Activated gamma-delta T cell (primary cell): ENCODE measurements at regions not wholly inside any gene's neighbourhood (a gene's known extent, or its start where the extent isn't known, plus 50 kb on each side); places are given as distances from the start of the nearest gene placed in this dataset.
"Not testable (repeated sequence)": the region's sequence is repeated elsewhere in the genome, so short reads cannot be mapped to it uniquely, and the experiment has no call there.

Experiments
- DNase-seq: peaks from one replicate; lab custom pipeline; 2025; lab: John Stamatoyannopoulos, UW

DNA sequence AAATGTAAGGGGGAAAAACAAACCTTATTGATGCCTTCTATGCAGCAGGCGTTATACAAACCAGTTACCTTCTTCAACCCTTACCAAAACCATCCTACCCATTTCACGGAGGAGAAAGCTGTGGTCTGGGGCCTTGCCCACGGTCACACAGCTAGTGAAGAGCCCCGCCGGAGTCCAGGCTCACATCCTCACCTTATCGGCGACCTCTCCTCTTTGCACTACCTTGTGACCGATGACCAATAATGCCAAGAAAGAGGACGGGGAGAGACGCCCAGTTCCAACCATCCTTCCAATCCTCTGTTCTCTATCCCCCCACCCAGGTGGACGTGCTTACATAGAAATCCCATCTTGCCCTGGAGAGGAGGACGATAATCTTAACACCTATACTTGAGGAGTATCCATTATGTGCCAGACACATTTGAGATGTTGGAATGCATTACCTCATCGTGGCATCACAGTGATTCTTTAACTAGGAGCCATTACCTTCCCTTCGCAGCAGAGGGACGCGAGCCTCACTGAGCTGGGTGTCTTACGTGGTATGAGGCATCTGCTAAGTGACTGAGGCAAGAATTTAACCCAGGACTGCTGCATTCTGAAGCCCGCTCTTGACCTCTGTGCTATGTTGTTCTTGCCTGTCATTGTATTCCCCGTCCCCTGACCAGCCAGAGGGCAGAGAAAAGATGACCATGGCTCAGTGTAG, 253.7 kb upstream of the B3GAT1 start:
- DNase-seq = no peak

DNA sequence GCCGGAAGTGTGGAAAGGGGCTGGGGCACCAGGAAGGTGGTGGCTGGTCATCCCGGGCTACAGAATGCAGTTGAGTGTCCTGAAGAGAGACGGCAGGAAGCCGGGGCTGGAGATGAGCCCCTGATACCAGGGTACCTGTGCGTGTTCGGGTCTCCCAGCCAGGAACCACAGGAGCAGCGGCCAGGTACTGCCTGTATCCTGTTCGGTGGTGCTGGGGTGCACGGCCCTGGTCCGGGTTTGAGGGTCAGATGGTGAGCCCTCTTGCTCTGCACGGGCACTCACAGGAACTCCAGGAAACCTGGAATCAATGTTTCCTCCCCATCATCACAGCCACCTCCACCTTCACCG, 253.1 kb upstream of the B3GAT1 start:
- DNase-seq = no peak

DNA sequence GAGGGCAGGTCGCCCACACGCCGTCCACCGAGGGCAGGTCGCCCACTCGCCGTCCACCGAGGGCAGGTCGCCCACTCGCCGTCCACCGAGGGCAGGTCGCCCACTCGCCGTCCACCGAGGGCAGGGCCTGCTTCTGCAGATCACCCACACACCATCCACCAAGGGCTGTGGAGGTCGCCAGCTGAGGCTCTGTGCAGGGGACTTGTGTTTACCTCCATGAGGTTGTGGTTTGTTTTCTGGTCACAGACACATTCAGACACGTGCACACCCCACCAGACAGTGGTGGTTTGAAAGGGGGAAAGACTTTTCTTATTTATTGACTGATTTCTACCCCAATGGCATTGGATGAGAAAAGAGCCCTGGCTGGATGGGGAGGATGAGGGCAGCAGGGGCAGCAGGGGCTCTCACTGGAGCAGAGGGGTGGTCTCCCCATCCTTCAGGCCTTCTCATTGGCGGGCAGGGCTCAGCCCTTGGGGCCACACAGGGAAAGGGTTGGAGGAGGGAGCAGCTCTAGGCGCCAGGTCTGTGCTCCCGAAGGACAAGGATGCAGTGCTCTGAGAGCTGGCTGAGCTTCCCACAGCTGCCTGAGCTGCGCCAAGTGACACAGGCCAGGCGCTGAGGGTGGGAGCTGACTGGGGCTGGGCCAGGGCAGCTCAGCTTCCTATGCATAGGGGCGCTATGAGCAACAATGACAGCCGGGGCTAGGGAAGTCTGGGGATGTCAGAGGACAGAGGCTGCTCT, 252.6 kb upstream of the B3GAT1 start:
- no peak for DNase-seq

DNA sequence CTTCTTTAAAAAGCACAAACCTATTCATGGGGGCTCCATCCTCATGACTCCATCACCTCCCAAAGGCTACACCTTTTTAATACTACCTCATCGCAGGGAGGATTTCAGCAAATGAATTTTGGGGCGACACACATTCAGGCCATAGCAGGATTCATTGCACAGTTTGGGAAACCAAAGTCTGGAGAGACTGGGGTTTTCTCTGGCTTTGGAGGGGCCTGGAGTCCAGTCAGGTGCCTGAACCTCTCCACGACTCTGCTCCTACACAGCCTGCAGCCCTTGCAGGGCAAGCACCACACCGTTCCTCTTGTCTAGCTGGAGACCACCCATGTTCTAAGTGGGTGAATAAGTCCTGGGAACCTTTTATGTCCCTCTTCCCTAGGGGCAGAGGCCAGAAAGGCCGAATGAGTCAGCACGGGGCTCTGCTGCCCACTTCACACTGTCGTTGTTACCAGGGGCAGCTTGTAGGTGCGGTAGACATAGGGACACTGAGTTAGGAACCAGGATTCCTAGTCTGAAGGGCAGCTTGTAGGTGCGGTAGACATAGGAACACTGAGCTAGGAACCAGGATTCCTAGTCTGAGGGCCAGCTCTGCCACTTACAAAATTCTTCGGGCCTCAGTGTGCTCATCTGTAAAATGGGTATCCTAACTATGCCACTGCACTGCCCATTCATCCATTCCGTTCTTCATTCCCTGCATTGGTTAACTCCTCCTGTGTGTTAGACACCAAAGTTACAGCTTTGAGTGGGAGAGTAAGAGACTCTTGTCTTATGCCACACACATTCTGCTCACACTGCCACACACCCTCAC, 251.7 kb upstream of the B3GAT1 start:
- no peak for DNase-seq

DNA sequence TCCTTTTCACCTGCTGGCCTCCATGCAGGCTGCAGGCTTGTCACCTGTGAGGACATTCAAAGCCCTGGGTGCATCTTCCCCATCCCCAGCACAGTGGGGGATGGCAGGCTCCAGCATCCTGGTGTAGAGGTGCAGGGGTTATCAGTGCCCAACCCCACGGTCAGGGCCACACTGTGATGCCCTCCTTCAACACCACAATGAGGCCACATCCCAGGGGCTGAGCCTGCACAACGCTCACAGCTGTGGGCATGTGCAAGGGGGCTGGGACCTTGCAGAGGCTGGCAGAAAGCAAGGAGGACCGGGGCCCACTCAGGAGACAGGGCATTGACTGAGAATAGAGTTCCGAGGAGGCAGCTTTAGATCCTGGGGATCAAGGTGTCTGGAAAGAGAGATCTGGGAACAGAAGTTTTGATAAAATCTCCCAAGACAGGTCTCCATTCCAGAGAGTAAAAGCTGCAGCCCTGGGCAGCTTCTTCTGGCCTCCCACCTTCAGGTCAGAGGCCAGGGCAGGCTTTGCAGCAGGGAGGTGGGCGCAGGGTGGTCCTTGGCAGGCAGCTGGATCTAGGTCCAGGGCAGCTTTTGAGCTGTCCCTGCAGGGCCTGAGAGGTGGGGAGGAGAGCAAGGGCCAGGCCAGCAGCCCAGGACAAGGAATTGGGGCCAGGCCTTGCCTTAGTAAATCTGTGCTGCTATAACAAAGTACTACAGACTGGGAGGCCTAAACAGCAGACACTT, 250.8 kb upstream of the B3GAT1 start:
- DNase-seq = no peak

DNA sequence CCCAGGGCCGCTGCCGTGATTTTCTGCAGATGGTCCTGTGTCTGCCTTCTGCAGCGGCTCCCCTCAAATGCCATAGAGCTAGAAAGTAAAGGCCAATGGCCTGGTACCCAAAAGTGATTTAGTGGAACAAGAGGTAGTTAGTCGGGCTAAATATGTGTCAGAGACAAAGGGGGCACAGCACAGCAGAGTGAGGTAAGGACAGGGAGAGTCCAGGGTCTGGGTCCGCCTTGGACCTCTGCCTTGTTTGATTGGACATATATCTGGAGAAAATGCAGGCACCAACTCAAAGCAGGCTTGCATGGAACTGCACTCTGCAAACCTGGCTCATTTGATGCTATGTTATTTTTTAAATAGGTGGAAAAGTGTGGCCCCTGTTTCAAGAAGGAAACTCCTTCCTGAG, 249.6 kb upstream of the B3GAT1 start:
- DNase-seq = no peak

DNA sequence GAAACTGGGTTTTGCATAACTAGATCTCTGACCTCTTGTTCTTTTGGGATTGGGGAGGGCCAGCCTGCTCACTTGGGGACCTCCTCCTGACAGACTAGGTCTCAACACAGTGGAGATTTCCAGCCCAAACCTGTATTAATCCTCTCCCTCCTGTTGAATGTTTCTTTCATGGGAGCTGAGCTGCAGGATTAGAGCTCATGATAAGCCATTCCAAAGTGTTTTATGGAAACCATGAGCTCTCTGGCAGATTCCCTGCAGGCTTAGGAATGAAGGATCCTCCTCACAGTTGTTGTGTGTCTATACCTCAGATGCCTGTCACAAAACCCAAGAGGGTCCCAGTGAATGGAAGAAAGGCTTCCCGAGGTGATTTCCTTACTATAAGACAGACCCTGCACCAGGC, 248.4 kb upstream of the B3GAT1 start:
- DNase-seq = no peak

DNA sequence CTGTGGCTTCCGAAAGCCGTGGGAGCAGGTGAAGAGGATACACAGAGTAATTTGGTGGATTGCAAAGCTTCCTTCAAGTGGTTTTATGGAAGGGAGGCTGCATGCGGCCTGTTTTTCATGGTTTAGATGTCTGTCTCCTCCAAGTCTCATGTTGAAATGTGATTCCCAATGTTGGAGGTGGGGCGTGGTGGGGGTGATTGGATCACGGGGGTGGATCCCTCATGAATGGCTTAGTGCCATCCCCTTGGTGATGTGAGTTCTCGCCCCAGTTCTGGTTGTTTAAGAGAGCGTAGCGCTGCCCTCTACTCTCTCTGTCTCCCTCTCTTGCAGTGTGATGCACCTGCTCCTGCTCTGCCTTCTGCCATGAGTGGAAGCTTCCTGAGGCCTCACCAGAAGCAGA, 247.8 kb upstream of the B3GAT1 start:
- DNase-seq = no peak

DNA sequence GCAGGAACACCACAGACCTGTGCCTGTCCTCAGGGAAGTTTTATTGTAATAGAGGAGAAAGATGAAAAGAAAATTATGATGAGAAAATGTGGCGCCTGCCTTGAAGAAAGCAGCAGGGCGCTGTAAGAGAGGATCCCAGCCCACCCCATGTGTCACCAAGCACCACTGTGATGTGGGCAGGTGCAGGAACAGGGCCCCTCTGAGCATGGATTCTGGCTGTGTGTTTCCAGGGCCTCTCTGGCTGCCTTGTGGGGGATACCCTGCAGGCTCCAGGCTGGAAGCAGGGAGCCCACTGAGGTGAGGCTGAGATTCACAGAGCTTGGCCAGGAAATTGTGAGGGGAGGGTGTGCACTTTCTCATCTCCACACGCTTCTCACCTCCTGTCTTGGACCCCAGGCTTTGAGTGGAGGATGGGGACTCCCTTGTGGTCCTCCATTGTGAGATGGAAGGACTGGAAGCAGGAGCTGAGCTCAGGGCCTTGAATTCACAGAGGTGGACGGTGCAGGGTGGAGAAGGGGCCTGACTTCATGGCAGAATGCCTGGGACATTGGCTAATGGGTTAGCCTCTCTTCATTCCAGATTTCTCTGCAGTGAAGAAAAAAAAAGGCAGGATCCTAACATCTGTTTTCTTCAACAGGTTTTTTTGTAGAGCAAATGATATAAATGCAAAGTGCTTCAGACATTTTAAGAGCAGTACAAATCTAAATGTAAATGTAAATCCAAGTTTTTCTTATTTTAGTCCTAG, 246.6 kb upstream of the B3GAT1 start:
- DNase-seq = no peak

DNA sequence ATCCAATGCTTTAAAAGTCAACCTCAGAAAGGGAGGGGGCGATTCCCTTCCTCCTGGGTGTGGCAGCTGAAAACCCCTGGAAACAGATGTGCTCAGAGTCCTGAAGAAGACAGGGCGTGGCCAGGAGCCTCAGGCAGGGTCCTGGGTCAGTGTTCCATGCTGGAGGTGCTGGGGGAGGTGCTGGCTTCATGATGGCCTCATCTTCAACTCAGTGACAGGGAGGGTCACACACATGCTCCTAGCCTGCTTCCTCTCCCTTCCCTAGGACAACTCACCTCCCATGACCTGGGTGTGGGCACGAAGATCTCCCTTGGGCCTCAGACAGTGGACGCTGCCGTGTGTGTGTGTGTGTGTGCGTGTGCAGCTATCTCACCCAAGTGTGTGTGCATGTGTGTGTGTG, 245.6 kb upstream of the B3GAT1 start:
- no peak for DNase-seq

DNA sequence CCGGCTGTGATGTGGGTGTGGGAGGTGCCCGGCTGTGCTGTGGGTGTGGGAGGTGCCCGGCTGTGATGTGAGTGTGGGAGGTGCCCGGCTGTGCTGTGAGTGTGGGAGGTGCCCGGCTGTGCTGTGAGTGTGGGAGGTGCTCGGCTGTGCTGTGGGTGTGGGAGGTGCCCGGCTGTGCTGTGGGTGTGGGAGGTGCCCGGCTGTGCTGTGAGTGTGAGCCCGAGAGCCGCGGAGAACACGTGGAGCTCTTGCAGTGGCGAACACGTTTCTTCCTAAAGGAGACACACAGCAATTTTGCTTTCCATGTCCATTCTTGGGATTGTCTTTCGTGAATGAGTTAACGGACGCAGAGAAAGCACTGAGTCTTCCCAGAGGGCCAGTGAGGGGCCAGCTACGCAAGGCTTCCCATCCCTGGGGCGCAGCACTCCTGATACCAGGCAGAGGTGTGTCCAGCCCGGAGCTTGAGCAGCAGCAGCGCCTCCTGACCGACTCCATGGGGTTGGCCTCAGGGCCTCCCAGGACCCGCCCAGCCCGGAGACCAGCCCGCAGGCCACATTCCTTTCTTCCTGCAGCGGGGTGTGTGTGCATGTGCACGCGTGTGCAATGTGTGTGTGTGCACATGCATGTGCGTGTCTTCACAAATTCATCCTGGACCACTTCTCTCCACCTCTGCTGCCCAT, 245.0 kb upstream of the B3GAT1 start:
- peak; percentile 24 for DNase-seq

DNA sequence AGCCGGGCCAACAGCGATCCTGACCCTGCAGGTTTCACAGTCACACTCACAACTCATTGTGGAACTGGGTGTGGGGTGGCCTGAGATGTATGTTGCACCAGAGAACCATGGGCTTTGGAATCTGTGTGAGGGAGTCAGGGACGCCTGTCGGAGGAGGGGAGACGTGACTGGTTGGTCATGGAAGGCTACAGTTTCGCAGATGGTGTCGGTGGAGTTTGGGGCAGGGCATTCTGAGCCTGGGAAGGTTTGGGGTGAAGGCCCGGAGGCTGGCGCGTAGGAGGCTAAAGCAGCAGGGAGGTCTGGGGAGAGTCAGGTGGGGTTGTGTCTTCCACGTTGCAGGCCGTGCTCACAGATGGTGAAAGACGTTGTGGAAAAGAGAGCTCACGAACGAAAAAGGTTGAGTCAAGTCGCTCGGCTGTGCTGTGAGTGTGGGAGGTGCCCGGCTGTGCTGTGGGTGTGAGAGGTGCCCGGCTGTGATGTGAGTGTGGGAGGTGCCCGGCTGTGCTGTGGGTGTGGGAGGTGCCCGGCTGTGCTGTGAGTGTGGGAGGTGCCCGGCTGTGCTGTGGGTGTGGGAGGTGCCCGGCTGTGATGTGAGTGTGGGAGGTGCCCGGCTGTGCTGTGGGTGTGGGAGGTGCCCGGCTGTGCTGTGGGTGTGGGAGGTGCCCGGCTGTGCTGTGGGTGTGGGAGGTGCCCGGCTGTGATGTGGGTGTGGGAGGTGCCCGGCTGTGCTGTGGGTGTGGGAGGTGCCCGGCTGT, 244.2 kb upstream of the B3GAT1 start:
- not testable (repeated sequence) for DNase-seq

DNA sequence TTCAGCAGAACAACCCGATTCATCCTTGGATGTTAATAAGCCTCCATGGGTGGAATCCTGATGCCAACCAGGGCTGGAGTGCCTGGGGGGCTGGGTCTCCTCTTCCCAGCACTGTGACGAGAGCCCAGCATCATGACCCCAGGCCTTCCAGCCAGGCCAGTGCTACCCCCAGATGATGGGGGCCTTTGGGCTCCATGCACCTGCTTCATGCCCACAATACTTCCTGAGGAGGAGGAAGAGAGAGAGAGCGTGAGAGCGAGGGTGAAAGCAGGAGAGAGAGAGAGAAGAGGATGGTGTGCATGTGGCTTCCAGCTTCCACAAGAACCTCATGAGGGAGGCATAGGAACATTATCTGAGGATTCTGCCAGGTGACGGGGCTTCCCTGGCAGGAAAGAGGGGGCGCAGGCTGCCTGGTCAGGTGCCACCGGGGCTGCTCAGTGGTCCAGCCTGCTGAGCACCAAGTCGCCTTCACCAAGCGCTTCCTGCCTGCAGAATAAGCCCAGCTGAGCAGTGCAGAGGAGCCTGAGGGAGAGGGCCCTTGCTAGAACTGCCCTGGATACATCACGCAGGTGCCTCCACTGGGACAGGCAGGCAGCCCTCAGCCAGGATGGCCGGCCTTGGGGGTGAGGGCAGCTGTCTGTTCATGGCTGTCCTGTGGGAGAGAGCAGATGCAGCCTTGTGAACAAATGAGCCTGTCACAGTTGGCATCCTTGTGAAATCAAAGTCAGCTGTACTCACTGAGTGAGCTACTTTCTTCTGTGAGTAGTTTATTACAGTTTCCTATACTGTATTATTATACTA, 243.3 kb upstream of the B3GAT1 start:
- DNase-seq = no peak

DNA sequence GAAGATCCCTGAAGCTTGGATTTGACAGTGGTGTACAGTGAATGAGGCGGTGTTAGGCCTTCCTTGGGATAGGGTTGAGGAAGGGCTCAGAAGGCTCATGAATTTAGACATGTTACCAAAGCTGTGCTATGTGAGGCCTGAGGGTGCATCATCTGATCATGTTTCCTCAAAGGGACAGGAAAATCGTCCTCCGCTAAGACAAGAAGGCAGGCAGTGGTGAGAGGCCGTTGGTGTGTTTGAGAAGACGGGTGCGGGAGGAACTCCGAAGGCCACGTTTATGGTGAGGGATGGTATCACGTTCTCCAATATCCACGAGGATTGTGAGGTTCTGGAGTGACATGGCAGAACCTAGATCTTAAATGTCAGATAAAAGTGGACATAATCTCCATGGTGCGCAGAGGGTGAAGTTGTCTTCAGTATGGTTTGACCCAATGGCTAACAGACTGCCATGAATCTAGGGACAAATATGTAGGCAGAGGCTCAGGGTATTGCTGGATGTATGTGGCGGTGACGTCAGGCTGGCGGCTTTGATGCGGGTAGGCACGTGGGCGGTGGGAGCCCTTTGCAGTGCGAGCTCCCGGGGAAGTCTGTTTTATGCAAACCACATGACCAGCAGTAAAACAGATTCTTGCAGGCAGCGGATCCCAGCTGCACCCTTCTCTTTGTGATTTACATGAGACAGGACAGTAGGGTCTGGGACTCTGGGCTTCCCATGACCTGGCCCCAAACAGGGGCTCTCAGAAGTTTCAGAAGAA, 242.3 kb upstream of the B3GAT1 start:
- DNase-seq = no peak

DNA sequence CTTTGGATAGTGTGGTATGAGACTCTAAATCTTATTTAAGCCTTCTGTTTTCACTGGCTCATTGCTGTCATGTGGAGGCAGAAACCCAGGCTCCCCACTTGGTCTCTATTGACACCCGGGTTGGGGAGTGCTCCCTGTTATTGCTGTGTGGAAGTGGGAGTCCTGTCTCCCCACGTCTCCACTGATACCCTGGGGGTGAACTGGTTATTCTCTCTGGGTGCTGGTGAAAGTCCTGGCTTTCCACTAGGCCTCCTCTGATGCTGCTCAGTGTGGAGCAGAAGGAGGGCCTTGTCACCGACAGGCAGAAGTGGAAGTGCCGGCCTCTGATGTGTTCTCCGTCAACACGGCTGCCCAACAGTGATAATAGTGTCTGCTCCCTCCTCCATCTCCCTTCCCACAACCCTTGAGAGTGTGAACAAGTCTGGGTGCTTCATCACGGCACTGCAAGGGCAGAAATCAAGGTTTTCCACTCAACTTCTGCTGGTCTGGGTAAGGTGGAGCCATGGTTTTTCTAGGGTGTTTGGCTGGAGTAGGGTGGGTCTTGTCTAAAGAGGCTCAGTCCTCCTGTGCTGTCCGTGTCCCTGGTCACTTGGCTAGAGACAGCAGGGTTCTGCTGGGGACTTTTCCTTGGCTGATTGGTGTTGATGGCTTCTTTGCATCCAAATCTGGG, 240.7 kb upstream of the B3GAT1 start:
- no peak for DNase-seq

DNA sequence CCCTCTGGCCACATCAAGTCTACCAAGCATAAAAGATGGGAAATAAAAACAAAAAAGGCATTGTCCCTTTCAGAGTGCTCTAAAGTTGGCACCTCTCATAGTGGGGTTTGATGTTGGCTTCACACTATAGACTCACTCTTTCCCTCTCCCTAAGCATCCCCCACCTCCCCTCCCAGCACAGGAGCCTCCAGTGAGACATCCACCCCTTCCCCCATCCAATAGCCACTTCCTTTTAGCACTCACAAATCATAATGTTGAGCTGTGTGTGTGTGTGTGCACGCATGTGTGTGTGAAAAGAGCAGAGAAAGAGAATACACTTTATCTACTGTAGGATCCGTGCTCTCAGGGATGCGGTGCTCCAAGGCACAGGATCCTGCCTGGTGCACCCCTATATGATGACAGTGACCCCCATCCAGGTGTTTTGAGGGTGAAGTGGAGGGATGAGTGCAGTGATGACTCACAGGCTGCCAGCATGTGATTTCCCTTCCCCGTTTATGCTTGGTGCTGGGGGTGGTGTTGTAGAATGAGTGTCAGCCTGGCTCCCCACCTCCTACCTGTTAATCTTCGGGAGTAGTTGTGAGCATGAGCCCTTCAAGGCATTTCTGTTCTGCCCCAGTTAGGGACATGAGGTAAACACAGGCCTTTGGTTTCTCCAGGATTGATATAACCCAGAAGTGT, 235.2 kb upstream of the B3GAT1 start:
- DNase-seq = no peak

DNA sequence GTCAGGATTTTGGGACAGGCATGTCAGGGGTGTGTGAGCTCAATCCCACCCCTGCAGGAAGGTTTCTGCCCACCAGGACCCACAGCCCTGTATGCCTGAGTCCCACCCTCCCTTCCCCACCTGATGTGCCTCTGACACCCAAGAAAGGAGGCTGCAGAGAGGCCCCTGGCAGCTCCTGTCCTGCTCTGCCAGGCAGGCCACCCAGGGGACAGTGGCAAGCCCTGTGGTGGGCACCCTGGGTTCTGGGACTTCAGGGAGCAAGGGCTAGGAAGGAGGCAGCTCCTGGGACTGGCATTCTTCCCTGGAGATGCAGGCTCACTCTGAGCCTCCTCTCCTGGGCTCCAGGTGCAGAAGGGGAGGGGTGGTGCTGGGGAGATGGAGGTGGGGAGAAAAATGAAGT, 234.5 kb upstream of the B3GAT1 start:
- no peak for DNase-seq

DNA sequence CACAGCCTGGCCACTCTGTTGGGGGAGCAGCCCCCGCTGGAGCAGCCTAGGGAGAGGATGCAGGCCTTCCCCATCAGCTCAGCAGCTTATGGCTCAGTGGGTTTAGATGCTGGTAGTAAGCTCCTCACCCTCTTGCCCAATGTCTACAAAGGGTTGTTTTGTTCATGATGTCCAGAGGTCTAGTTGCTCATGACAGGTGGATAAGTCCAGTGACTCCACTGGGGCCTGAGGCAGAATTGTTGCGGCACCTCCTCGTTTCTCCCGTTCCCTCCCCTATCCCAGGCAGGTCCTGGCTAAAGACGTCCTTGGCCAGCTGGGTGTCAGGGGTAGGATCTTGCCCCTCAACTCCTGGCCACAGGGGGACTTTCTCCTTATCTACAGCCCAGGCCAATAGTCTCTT, 233.5 kb upstream of the B3GAT1 start:
- no peak for DNase-seq
